T47D (cell line): ENCODE measurements at regions not wholly inside any gene's neighbourhood (a gene's known extent, or its start where the extent isn't known, plus 50 kb on each side); places are given as distances from the start of the nearest gene placed in this dataset.
A peak's percentile ranks its signal among the peaks of the same experiment; 100 is the strongest.
"Not testable (repeated sequence)": the region's sequence is repeated elsewhere in the genome, so short reads cannot be mapped to it uniquely, and the experiment has no call there.

ENCODE experiments used
- DNase-seq, 2 experiments: peaks; one replicate each; pipeline versions ENCODE4 v3.0.0 to v3.0.0-alpha.2; 2011 to 2012; ENCODE audit warnings: low read depth in 1 of 2, low spot score in 1 of 2
- JUND ChIP-seq: IDR thresholded peaks from 2 replicates; pipeline ENCODE4 v1.6.1; 2012; ENCODE audit warnings: low read depth
- in situ Hi-C: cut with HindIII; loops from 2 replicates; pipeline ENCODE4 v1.10.0; 2016; ENCODE audit warnings: low sequenced_read_pairs, low pct_unique_long_range_greater_than_20kb

DNA sequence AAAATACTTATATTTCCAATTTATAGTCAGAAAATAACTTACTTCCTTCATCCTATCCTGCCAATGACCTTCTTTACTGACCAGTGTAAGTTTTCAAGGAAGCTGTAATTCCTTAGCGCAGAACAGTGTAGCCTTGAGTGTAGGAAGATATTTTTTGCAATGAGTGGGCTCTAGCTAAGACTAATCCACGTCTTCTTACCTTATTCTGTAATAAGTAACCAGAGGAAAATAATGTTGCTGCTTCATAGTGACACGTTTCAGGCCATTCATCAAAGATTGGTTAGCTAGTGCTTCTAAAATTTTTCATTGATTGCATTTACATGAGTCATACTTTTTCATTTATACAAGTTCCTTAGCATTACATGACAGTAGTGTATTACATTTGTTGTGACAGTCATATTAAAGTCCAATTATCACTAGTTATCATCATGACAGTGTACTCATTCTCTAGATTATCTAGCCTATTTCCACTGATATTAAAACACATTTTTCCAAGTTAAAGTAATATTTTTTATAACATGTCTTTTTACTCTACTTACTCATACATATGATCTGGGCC, 403.8 kb upstream of the EPHA3 start:
- TF ChIP-seq JUND = no peak
- no peak for DNase-seq
- in situ Hi-C loops = no loop called here

DNA sequence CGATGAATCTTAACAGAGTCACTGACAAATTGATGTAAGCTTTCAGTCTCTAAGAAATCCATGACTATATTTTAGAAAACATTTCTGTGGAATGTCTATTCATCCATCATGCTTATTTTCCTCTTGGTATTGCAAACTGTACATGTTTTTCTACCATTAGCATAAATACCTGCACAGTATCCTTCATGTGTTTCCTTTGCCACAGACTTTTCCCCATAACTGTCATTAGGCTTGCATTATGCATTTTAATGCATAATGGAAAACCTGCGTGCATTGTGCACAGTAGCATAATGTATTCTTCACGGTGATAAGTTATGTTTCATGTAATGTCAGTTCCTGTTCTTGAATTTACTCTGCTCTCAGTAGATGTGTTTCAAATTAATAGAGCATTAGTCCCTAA, 403.1 kb upstream of the EPHA3 start:
- no peak for TF ChIP-seq JUND
- DNase-seq = no peak

DNA sequence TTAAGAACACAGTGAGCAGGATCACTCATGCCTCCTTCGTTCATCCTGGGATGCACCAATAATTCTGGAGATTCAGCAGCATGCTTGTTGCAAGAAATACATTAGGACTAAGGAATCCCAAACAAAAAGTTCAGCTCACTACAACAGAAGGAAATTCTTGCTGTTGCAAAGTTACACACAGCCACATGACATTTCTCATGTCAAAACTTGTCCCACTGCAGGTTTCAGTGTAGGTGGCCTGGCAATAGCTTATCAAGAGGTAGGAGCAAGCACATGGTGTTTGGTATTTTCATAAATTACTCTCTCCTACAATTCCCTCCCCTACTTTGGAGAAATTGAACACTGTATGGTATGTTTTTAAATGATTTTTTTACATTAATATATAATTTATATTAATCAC, 399.6 kb upstream of the EPHA3 start:
- DNase-seq = no peak
- no peak for TF ChIP-seq JUND
- in situ Hi-C loops = no loop called here

More for the DNA sequence above, 403.1 kb upstream of the EPHA3 start:
- in situ Hi-C loops = no loop called here

DNA sequence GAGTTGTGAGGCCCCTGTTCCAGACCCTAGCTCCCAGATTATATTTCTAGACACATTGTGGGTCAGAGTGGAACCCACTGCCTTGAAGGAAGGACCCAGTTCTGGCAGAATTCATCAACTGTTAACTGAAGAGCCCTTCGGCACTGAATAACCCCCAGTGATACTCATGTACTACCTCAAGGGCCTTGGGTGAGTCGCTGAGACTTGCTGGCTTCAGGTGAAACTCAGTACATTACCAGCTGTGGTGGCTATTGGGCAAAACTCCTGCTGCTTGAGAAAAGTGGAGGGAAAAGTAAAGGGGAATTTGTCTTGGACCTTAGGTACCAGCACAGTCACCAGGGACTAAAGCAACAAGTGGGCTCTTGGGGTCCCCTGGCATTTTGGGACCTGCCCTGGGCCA, 394.9 kb upstream of the EPHA3 start:
- in situ Hi-C loops = no loop called here
- DNase-seq = no peak
- no peak for TF ChIP-seq JUND

DNA sequence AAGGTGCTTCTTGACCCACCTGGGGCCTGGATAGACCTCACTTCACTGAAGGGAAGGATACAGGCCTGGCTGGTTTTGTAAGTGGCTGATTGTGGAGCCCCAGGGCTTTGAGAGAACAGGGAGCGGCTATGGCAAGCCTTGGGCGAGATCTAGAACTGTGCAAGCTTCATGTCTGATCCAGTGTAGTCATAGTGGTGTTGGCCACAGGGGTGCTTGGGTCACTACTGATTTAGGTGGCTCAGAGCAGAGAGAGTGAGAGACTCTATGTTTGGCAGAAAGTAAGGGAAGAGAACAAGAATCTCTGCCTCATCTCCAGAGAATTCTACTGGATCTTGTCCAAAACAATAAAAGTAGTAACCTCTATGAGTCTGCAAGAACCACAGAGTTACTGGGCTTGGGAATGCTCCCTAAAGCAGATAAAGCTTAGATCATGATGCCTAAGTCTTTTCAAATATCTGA, 394.2 kb upstream of the EPHA3 start:
- in situ Hi-C loops = no loop called here
- DNase-seq = no peak
- no peak for TF ChIP-seq JUND

DNA sequence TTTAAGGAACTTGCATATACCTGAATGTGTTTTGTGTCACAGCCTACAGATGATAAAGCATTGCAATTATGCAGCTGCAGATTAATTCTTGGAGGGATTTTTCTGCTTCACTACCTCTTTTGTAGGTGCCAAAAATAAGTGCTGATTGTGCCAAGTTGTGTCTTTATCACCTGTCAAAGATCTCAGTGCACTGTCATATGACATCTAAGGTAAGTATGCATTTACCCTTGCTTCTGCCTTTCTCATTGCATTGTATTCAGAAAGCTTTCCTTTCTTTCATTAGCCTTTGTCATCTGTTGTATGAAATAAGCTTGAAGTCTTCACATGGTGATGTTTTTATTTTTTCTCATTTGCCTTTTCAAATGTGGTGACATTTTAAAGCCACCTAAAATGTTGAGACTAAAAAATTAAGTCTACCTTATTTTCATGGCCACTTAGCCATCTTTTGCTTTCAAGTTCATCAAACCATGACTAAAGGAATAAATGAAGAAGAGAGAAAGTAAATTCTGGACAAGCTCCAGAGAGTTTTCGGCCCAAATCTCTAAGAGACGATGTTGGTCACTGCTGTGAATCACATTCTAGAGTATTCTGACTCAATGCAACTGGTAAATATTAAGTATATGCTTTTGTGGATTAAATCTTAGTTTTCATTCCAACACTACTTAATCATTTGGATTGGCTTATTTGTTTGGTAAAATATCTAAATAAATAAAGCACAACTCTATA, 381.8 kb upstream of the EPHA3 start:
- in situ Hi-C loops = no loop called here
- no peak for TF ChIP-seq JUND
- DNase-seq = no peak

DNA sequence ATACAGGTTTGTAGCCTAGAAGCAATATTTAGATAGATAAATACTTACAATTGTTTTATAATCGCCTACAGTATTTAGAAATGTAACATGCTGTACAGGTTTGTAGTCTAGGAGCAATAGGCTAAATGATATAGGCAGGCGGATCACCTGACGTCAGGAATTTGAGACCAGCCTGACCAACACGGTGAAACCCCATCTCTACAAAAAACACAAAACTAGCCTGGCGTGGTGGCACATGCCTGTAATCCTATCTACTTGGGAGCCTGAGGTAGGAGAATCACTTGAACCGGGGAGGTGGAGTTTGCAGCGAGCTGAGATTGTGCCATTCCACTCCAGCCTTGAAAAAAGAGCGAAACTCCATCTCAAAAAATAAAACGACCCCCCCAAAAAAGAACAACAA, 375.2 kb upstream of the EPHA3 start:
- TF ChIP-seq JUND = no peak
- DNase-seq = no peak
- in situ Hi-C loops = no loop called here

DNA sequence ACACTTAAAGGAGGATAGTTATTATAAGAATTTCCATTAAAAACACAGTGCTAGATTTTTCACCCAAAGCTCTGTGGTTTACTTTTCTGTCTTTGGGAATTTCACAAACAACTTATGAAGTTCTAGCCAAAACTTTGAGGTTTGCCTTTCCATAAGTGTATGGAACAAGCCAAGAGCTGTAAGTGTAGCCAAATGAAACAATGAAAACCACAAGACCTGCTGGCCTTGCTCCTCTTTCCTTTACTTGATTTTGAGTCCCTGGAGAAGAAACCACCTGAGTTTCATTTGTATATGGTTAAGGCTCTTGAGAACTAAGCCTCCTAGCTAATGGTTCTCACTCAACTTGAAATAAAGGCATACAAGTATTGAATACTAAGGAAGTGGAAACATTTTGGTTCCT, 365.3 kb upstream of the EPHA3 start:
- in situ Hi-C loops = no loop called here
- no peak for TF ChIP-seq JUND
- peak in 1 of 2 experiments; percentile 5 for DNase-seq

DNA sequence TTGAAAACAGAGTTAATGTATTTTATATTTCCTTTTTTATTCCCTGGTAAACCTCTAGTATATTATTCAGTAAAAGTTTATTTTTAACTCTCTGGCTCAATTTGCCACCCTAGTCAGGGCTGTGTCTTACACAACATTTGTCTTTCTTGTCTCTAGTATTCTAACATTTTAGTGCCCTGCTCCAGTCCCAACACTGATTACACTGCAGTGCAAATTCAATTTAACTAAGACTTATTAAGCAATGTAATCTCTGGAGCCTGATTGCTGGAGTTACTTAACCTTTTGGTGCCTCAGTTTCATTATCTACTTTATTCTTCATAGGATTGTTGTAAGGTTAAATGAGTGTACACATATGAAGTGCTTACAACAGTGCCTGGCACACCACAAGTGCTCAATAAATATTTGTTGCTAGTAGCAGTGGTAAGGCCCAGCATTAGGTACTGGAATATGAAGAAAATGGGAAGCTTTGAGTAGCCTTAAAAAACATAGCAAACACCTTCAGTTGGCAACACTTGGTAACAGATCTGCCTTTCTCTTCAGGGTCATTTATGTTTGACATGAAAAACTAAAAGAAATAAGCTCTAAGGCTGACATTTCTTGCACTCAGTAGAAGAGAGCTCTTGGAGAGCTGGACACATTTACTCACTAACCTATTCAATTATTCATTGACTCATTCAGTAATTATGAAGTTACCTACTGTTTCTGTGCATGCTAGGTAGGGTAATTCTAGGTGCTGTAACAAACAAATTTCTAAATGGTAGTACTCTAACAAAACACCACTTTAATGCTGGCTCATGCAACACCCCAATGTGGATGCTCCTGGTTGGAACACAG, 364.5 kb upstream of the EPHA3 start:
- no peak for DNase-seq
- no peak for TF ChIP-seq JUND
- in situ Hi-C loops = no loop called here

DNA sequence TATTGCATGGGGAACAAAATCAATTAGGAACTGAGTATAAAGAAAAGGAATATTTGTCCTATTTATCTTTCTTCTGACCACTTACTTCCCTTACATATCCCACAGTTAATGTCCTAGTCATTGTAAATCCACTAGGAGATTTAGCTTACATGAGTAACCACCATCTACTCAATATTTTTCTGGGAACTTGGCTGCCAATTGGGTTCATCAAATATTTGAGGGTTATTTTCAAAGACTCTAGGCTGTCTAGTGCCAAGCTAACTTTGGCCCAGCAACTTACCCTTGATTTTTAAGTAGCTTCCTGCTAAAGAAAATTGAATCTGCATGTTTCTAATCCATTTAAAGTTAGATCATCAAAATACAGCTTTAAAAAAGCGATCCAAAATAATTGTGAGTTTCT, 362.5 kb upstream of the EPHA3 start:
- no peak for TF ChIP-seq JUND
- in situ Hi-C loops = no loop called here
- no peak for DNase-seq

DNA sequence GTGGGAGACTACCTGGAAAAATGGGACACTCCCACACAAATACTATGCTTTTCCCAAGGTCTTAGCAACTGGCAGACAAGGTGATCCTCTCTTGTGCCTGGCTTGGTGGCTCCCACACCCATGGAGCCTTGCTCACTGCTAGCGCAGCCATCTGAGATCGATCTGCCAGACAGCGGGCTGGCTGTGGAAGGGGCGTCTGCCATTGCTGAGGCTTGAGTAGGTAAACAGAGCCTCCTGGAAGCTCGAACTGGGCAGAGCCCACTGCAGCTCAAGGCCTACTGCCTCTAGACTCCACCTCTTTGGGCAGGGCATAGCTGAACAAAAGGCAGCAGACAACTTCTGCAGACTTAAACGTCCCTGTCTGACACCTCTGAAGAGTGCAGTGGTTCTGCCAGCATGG, 360.3 kb upstream of the EPHA3 start:
- DNase-seq, in situ Hi-C loops: not testable (repeated sequence)

DNA sequence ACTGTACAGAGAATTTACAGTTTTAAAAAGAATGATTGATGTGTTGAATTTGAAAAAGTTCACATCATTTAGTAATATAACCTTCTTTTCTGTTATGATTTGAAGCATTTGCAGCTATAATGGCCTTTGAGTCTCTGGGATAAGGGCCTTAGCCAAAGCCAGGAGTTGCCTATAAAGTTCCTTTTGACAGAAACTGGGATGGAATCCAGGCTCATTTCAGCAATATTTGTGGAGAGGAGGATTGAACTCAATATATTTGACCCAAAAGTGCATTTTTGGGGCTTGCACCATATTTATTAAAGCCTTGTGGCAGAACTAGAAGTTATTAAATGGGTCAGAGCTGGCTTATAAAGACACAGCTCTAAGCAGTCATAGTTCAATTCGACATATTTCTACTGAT, 348.7 kb upstream of the EPHA3 start:
- no peak for DNase-seq
- in situ Hi-C loops = no loop called here
- TF ChIP-seq JUND = no peak

DNA sequence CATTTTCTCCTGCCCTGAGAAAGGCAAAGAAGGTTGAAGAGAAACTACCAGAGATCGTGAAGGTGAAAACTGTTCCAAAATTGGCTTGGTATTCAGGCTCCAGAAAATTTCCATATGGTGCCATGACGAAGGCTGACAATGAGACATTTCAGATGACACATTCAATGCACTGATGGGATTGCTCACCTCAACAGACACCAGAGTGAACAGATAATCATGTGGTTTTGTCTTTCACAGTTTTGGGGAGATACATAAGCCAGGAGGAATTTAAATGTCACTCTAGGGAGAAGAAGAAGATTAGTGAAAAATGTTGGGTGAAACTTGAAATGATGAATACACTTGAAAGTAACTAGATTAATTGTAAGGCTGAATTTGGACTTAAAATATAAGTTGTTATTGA, 339.7 kb upstream of the EPHA3 start:
- in situ Hi-C loops = no loop called here
- TF ChIP-seq JUND = no peak
- no peak for DNase-seq
